Renal cortical epithelial cell (primary cell): ENCODE measurements at regions not wholly inside any gene's neighbourhood (a gene's known extent, or its start where the extent isn't known, plus 50 kb on each side); places are given as distances from the start of the nearest gene placed in this dataset.
"Not testable (repeated sequence)": the region's sequence is repeated elsewhere in the genome, so short reads cannot be mapped to it uniquely, and the experiment has no call there.

Experiments used
- DNase-seq: peaks from one replicate; pipeline ENCODE4 v3.0.0-alpha.2; 2011; ENCODE audit warnings: low read depth

DNA sequence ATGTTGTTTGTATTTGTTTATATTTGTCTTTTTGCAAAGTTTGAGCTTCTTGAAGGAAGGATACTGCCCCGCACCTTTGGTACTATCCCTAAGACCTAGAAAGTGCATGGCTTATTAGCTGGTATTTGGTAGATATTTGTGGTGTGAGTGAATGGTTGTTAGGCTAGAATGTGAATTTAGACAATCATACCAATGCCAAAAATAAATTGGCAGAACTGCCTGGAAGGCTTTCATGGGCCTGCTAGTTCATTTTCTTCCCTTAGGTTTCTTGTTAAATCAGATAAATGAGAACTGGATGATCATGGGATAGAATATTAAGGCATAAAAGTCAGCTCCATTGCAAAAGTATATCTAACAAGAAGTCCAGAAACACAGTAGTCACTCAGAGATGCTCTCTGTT, 147.5 kb upstream of the TSLP start:
- DNase-seq: no peak

GRCh38 chr5:110925398-110925797, 146.1 kb upstream of the TSLP start:
- DNase-seq: no peak

DNA sequence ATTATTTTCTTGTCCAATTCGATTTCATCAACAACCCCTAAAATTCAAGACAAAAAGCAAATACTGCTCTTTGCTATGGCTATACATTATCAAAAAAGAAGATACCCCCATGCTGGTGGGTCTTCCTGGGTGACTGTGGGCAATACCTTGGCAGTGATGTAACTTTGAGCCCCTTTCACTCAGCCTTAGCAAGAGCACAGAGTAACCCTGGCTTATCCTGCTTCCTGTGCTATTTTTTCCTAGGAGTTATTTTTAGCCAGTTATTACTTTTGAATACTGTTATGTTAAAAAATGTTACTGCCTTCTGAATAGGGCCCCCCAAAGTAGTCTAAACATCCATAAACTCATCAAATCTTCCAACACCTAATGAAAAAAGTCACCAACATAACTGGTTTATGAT, 145.6 kb upstream of the TSLP start:
- DNase-seq: no peak

DNA sequence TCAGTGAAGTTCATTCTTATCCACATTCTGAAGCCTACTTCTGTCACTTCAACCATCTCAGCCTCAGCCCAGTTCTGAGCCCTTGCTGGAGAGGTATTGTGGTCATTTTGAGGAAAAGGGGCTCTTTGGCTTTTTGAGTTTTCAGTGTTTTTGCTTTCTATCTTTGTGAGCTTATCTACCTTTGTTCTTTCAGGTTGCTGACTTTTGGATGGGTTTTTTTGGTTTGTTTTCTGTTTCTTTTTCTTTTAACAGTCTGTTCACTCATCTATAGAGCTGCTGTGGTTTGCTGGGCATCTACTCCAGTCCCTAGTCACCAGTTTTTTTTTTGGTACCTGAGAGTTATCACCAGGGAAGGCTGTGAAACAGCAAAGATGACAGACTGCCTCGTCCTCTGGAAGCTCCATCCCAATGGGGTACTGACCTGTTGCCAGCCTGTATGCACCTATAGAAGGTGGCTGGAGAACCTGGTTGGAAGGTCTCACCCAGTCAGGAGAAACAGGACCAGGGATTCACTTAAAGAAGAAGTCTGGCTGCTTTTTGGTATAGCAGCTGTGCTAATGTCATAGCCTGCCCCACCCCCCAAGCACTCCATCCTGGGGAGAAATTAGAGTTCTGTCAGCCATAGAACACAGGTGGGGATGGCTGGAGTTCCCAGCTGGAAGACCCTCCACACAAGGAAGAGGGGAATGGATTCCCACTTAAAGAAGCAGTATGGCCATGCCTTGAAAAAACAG, 138.6 kb upstream of the TSLP start:
- no peak for DNase-seq

- no peak for DNase-seq
Observed at GRCh38 chr5:110940136-110940535, 131.4 kb upstream of the TSLP start.

DNA sequence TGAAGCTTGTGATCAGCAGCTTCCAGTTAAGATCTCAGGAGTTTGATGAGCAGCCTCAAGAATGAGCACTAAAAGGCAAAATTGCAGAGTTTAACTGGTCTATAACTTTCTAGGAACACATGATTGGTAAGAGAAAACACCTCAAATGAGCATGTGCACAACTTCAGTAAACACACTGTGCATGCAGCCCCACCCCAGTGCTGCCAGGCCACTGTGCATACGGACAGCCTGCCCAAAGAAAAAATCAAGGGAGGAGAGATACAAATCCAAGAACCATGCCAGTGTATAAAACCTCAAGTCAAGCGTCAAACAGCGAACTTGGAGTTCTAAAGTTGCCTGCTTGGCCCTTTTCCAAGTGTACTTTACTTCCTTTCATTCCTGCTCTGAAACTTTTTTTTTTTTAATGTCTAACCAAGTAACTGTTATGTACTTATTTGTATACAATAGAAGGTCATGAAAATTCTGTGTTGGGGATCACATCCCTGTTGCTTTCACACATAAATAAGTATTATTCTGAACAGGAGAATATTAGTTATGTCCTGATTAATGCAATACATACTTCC, 125.6 kb upstream of the TSLP start:
- DNase-seq: peak; percentile 59

DNA sequence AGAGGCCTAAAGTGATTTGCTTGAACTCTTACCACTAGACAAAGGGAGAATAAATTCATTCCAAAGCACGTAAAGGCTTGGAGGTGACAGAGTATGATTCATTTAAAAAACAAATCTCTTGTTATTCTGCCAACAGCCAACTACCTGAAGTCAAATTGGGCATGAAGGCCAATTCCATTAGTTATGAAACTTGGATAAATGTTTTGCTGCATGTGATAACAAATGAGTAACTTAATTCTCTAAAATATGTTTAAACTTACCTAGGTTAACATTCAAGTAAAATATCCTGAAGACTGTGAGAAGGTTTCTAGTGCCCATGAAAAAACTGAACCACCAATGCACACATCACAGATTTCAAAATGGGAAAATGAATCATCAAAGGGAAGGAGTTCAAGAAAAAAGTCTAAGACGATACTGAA, 120.1 kb upstream of the TSLP start:
- peak; percentile 96 for DNase-seq

DNA sequence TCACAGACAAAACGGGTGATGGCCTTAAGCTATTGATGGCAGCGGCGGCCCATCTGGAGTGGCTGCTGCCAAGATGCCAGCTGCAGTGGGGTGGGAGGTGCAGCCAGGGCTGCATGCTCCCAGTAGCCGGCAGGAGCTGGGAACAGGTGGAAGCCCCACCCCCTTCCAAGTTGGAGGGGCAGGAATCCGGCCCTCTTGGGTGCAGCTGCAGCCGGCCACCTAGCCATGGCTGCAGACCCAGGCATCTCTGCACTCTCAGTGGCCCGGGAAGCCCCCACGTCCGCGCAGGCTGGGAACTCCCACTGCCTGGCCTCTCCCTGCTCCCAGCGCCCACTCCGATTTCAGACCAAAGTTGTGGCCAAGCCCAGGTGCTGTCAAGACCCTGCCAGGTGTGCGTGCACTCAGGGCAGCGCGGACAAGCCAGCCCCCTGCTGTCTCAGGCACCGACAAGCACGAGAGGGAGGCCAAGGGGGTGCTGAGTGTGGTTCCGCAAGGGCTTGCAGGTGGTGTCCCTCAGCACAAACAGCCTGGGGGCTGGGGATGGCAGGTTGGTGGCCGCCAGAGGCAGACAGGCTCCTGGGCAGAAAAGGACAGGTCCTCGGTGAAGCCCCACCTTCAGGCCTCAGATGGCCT, 115.1 kb upstream of the TSLP start:
- DNase-seq: no peak

DNA sequence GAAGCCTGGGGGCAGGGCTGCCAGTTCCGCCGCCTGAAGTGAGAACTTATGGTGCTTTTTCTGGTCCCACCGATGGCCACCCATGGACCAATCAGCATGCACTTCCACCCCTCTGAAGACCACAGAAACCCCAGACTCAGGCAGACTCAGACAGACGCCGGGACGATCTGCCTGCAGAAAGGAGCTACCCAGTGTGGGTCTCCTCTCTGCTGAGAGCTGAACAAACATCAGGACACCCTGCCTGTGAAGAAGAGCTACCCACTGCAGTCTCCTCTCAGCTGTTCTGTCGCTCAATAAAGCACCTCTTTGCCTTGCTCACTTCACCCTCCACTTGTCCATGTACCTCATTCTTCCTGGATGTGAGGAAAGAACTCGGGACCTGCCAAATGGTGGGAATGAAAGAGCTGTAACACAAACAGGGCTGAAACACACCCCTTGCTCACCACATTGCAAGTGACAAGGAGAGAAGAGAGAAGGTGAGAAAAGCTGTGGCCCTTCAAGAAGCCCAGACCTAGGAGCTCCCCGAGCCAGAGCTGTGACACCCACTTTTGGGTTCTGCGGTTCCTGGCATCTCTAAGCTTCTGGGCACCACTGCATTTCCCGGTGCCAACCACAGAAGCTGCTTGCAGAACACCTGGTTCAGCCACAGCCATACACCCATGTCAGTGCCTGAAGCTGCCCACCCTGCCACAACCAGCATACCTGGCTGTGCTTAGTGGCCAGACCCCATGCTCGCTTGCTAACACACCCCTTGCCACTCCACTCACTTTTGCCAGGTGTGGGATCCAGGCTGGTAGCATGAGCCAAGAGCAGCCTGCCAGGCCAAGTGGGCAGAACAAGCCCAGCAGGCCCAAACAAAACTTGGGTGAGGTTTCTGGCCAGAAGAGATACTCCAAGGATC, 114.3 kb upstream of the TSLP start:
- no peak for DNase-seq

DNA sequence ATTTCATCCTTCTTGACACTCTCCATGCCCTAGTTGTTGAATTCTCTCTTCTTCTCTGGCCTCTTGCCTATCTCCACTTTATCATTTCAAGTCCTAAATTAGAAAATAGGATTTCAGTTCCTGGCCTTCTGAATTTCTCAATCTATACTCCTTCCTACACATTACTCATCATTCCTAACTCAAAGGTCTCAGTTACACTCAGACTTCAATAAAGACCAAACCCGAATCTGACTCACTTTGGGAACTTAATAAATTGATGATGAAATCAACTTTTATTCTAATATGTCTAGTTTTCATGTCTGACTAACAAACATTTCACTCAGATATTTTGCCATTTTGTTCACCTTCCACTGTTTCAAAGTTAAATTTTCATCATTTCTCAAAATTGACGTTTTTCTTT, 113.6 kb upstream of the TSLP start:
- DNase-seq: peak; percentile 30

GRCh38 chr5:110963495-110963894, 108.0 kb upstream of the TSLP start:
- DNase-seq: no peak

- no peak for DNase-seq
Observed at GRCh38 chr5:110965773-110966581, 105.5 kb upstream of the TSLP start.

DNA sequence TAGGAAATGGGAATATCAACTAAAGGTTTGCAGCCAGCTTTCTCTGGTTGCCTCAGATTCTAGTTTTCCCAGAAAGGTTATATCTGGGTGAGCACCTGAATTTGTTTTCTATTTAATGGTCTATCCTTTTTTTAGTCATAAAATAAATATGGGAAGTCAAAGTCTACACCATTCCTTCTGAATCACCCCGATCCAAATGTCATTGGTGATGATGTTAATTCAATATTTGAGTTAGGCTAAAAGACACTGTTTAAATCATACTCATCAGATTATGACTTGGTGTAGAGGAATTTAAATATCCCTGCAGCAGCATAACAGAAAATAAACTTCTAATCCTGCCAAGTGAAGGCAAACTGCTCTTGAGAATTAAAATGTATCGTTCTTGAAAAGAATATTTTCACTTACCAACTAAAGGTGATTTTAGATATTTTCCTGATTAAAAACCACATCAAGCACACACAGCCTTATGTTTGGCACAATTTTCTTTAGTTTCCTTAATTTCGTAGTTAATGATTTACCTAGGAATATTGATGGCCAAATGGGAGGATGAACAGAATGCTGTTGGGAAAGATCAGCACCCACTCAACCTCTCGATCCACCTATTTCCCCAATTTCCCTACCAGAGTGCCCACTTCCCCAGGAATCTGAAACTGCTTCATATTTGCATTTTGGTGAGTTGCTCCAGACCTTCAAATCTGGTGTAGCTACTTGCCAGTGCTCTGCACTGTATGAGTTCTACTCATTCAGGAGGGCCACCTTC, 103.1 kb upstream of the TSLP start:
- no peak for DNase-seq

GRCh38 chr5:110969502-110969901, 102.0 kb upstream of the TSLP start:
- no peak for DNase-seq

DNA sequence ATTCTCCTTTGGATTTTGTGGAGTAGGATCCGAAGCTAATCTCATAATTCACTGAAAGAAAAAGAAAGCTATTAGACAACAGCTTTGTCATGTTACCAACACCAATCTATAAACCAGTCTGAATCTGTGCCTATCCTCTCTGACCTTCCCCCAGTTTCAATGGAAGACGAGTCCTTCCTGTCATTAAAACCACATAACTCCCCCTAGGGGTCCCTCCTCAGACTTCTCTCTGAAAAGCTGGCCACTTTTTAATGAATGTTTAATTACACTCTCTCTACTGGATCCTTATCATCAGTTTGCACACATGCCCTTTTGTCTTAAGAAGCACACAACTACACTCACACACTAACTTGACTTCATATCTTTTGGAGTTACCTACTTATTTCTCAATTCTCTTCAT, 98.0 kb upstream of the TSLP start:
- DNase-seq: no peak

GRCh38 chr5:110977915-110978314, 93.6 kb upstream of the TSLP start:
- DNase-seq: no peak

DNA sequence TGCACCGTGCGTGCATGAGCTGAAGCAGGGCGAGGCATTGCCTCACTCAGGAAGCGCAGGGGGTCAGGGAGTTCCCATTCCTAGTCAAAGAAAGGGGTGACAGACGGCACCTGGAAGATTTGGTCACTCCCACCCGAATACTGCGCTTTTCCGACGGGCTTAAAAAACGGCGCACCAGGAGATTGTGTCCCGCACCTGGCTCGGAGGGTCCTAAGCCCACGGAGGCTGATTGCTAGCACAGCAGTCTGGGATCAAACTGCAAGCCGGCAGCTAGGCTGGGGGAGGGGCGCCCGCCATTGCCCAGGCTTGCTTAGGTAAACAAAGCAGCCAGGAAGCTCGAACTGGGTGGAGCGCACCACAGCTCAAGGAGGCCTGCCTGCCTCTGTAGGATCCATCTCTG, 85.6 kb upstream of the TSLP start:
- DNase-seq: not testable (repeated sequence)

DNA sequence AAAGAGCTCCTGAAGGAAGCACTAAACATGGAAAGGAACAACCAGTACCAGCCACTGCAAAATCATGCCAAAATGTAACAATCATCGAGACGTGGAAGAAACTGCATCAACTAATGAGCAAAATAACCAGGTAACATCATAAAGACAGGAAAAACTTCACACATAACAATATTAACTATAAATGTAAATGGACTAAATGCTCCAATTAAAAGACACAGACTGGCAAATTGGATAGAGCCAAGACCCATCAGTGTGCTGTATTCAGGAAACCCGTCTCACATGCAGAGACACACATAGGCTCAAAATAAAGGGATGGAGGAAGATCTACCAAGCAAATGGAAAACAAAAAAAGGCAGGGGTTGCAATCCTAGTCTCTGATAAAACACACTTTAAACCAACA, 83.9 kb upstream of the TSLP start:
- not testable (repeated sequence) for DNase-seq

GRCh38 chr5:110996742-110997141, 74.8 kb upstream of the TSLP start:
- DNase-seq: no peak

DNA sequence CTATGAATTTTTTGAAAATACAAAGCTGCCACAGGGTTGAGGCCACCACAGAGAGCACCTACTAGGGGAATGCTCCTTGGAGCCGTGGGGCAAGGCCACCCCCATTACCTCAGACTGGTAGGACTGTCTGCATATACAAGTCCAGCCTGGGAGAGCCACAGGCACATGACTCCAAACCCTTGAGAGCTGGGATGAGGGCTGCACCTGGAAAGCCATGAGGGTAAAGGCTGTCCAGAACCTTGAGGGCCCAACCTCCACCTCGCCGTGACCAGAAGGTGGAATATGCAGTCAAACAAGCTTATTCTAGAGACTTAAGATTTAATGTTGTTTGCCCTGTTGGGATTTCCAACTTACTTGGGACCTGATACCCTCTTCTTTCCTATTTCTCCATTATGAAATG, 69.5 kb upstream of the TSLP start:
- no peak for DNase-seq

DNA sequence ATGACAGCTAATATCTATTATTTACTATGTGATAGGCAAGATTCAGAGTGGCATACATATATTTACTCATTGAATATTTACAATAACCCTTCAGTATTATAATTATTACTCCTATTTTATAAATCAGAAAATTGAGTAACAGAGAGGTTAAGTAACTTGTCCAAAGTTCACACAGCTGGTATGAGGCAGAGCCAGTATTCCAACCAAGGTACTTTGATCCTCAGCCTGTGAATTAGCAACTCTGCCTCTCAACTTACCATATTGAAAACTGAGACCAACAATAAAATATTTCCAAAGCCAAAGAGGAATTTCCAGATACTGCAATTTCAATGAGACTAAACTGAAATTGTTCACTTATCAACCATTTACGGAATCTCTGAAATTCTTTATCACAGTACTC, 67.9 kb upstream of the TSLP start:
- no peak for DNase-seq
